ENCODE measurements at regions not wholly inside any gene's neighbourhood (a gene's known extent, or its start where the extent isn't known, plus 50 kb on each side); places are given as distances from the start of the nearest gene placed in this dataset.

DNA sequence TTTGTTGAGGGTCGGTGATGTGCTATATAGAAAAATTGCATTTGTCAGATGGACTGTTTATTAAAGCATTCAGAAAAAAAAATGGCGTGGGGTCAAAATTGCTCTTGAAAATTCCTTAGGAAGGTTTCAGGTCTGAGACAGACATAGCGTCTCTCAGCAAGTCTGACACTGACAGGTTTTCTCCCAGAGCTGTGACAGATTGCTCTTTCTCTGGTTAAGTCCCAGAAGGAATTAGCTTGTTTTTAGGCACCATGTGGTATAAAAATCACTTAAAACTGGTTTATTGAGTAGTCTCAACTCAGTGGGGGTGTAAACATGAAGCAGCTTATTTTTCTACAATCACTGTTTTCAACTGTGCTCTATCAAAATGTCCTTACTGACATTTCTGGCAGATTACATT is 1379.8 kb downstream of the MAT2B start:
- TF ChIP-seq, protein P1, sequence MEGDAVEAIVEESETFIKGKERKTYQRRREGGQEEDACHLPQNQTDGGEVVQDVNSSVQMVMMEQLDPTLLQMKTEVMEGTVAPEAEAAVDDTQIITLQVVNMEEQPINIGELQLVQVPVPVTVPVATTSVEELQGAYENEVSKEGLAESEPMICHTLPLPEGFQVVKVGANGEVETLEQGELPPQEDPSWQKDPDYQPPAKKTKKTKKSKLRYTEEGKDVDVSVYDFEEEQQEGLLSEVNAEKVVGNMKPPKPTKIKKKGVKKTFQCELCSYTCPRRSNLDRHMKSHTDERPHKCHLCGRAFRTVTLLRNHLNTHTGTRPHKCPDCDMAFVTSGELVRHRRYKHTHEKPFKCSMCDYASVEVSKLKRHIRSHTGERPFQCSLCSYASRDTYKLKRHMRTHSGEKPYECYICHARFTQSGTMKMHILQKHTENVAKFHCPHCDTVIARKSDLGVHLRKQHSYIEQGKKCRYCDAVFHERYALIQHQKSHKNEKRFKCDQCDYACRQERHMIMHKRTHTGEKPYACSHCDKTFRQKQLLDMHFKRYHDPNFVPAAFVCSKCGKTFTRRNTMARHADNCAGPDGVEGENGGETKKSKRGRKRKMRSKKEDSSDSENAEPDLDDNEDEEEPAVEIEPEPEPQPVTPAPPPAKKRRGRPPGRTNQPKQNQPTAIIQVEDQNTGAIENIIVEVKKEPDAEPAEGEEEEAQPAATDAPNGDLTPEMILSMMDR (IDR thresholded peaks at IDR 0.05; ENCODE audit: insufficient read depth, low read length, poor library complexity, severe bottlenecking), result no peak
- TF ChIP-seq EZH2phosphoT487 (conservative IDR thresholded peaks at IDR 0.05; ENCODE audit: low read length), result no peak

Data from SU-DHL-6 (cell line).